IMR-90 (cell line): ENCODE measurements at regions not wholly inside any gene's neighbourhood (a gene's known extent, or its start where the extent isn't known, plus 50 kb on each side); places are given as distances from the start of the nearest gene placed in this dataset.

Experiments used
- ATAC-seq: fragments of 200-7000 bp; cut with Tn5 transposase; 2 replicates; pipeline ENCODE4 v1.9.1; 2020; ENCODE audit warnings: low read depth, mild to moderate bottlenecking, moderate library complexity
- BruUV-seq: library from RNA; stranded (reverse); fragments of 400-500 nt; replicated peaks from 2 replicates; lab custom pipeline; 2021; lab: Mats Ljungman, UMichigan
- CTCF ChIA-PET: fragments of 300-600 bp; formaldehyde crosslinking; extraction: SDS; loops from one replicate; lab custom pipeline; 2021; ENCODE audit warnings: antibody characterized with exemption; lab: Yijun Ruan, JAX
- POLR2A ChIA-PET: fragments of 300-600 bp; sonication (Branson Sonifier 250); formaldehyde crosslinking; loops from one replicate; lab custom pipeline; 2022; ENCODE audit warnings: antibody characterized with exemption; ENCODE audit not compliant: unreplicated experiment; lab: Charles Lee
- DNase-seq: peaks from one replicate; pipeline ENCODE4 v3.0.0; 2013
- H2AFZ ChIP-seq: replicated peaks from 2 replicates; pipeline ENCODE3; 2013; ENCODE audit warnings: low read length, mild to moderate bottlenecking; ENCODE audit not compliant: poor library complexity
- H2AK5ac ChIP-seq: 2 replicates; pipeline ENCODE4 v1.6.1; 2013; ENCODE audit warnings: low read depth, low read length, inconsistent platforms
- H2AK9ac ChIP-seq: replicated peaks from 2 replicates; pipeline ENCODE3; 2013; ENCODE audit warnings: mild to moderate bottlenecking, low read depth, low read length, moderate library complexity; ENCODE audit not compliant: poor library complexity
- H2BK120ac ChIP-seq: 2 replicates; pipeline ENCODE4 v1.6.1; 2013; ENCODE audit warnings: low read depth, low read length, inconsistent platforms
- H2BK15ac ChIP-seq: 3 replicates; pipeline ENCODE4 v1.6.1; 2013; ENCODE audit warnings: low read depth, low read length, inconsistent platforms
- H2BK20ac ChIP-seq: 2 replicates; pipeline ENCODE4 v1.6.1; 2013; ENCODE audit warnings: low read depth, mild to moderate bottlenecking, inconsistent platforms, low read length, moderate library complexity
- H2BK5ac ChIP-seq: 2 replicates; pipeline ENCODE4 v1.6.1; 2013; ENCODE audit warnings: mild to moderate bottlenecking, low read depth, low read length, inconsistent platforms; ENCODE audit not compliant: poor library complexity, severe bottlenecking
- H3K14ac ChIP-seq: replicated peaks from 2 replicates; pipeline ENCODE4 v1.6.1; 2013; ENCODE audit warnings: low read depth, low read length, inconsistent platforms
- H3K18ac ChIP-seq: 2 replicates; pipeline ENCODE4 v1.6.1; 2013; ENCODE audit warnings: low read depth, low read length, control low read depth
- H3K23ac ChIP-seq: 2 replicates; pipeline ENCODE4 v1.6.1; 2013; ENCODE audit warnings: low read depth, low read length, inconsistent platforms
- H3K27ac ChIP-seq: 2 replicates; pipeline ENCODE4 v1.5.1; 2013; ENCODE audit warnings: mild to moderate bottlenecking, control low read depth, low read length; ENCODE audit not compliant: insufficient read depth
- H3K27me3 ChIP-seq: 2 replicates; pipeline ENCODE4 v1.6.1; 2013; ENCODE audit warnings: low read length; ENCODE audit not compliant: control insufficient read depth, insufficient read depth
- H3K36me3 ChIP-seq: 2 replicates; pipeline ENCODE4 v1.6.1; 2013; ENCODE audit warnings: low read length, mixed read lengths; ENCODE audit not compliant: control insufficient read depth, insufficient read depth
- H3K4ac ChIP-seq: 2 replicates; pipeline ENCODE4 v1.6.1; 2013; ENCODE audit warnings: low read depth, low read length, inconsistent platforms
- H3K4me1 ChIP-seq: 2 replicates; pipeline ENCODE4 v1.6.1; 2013; ENCODE audit warnings: low read length, mixed read lengths; ENCODE audit not compliant: control insufficient read depth, insufficient read depth
- H3K4me2 ChIP-seq: 2 replicates; pipeline ENCODE4 v1.6.1; 2013; ENCODE audit warnings: low read depth, mild to moderate bottlenecking, control low read depth, low read length, moderate library complexity
- H3K4me3 ChIP-seq: 2 replicates; pipeline ENCODE4 v1.5.1; 2013; ENCODE audit warnings: low read depth, mild to moderate bottlenecking, control low read depth, low read length, moderate library complexity; ENCODE audit not compliant: insufficient read depth
- H3K56ac ChIP-seq: 2 replicates; pipeline ENCODE4 v1.6.1; 2013; ENCODE audit warnings: low read length, inconsistent platforms; ENCODE audit not compliant: insufficient read depth; ENCODE audit errors: extremely low read depth
- H3K79me1 ChIP-seq, 2 experiments: 2 replicates each; pipeline ENCODE4 v1.6.1; 2013; ENCODE audit warnings: low read length in 2 of 2, inconsistent platforms in 1 of 2, low read depth in 1 of 2
- H3K9ac ChIP-seq: 2 replicates; pipeline ENCODE4 v1.6.1; 2013; ENCODE audit warnings: low read depth, low read length, control low read depth
- H3K9me1 ChIP-seq: 2 replicates; pipeline ENCODE4 v1.6.1; 2013; ENCODE audit warnings: low read length, inconsistent platforms; ENCODE audit not compliant: insufficient read depth
- H3K9me3 ChIP-seq: 2 replicates; pipeline ENCODE4 v1.6.1; 2013; ENCODE audit warnings: low read length; ENCODE audit not compliant: control insufficient read depth, insufficient read depth
- H4K20me1 ChIP-seq: 2 replicates; pipeline ENCODE4 v1.6.1; 2013; ENCODE audit warnings: low read length, inconsistent platforms; ENCODE audit not compliant: insufficient read depth
- H4K5ac ChIP-seq: 2 replicates; pipeline ENCODE4 v1.6.1; 2013; ENCODE audit warnings: mild to moderate bottlenecking, low read depth, low read length, control low read depth
- H4K8ac ChIP-seq, 2 experiments: 2 replicates each; pipeline ENCODE4 v1.6.1; 2013; ENCODE audit warnings: low read depth in 2 of 2, low read length in 2 of 2, control low read depth in 1 of 2, inconsistent platforms in 1 of 2
- H4K91ac ChIP-seq: 2 replicates; pipeline ENCODE4 v1.6.1; 2013; ENCODE audit warnings: low read depth, low read length, inconsistent platforms; ENCODE audit not compliant: insufficient read depth
- BHLHE40 ChIP-seq: fragments of 150-350 bp; IDR thresholded peaks from 2 replicates; pipeline ENCODE4 v1.6.1; 2016; ENCODE audit warnings: mild to moderate bottlenecking, low read depth, low read length
- CEBPB ChIP-seq: IDR thresholded peaks from 2 replicates; pipeline ENCODE4 v1.6.1; 2012; ENCODE audit warnings: low read depth, low read length, improper control_type of control experiment
- MAFK ChIP-seq: IDR thresholded peaks from 2 replicates; pipeline ENCODE4 v1.6.1; 2012; ENCODE audit warnings: low read depth, low read length, improper control_type of control experiment
- RCOR1 ChIP-seq: IDR thresholded peaks from 2 replicates; pipeline ENCODE4 v1.6.1; 2012; ENCODE audit warnings: mild to moderate bottlenecking, low read length, improper control_type of control experiment; ENCODE audit not compliant: insufficient replicate concordance
- WGBS, 2 experiments: methylation state at CpG; one replicate each; pipeline versions ENCODE4 v1.1.5 to v1.1.7; 2013; ENCODE audit warnings: missing lambda C conversion rate in 2 of 2; ENCODE audit not compliant: insufficient read length in 1 of 2; ENCODE audit errors: extremely low coverage in 2 of 2; 5-methylcytosine and 5-hydroxymethylcytosine counted together
- dilution Hi-C: fragments of 300-500 bp; cut with HindIII; formaldehyde crosslinking; loops from one replicate; pipeline ENCODE4 v1.14.3; 2018; ENCODE audit warnings: low sequenced_read_pairs; ENCODE audit not compliant: unreplicated experiment
- in situ Hi-C: fragments of 300-500 bp; cut with MboI; formaldehyde crosslinking; loops from 3 replicates; pipeline ENCODE4 v1.14.3; 2019; ENCODE audit warnings: low sequenced_read_pairs, inconsistent platforms, mixed read lengths
- intact Hi-C: fragments of 100-400 bp; cut with micrococcal nuclease; formaldehyde crosslinking; loops from 2 replicates; pipeline ENCODE4 v1.10.0; 2022

GRCh38 chr1:101109791-101110190, 84.2 kb upstream of the DPH5 start:
- Histone ChIP-seq H2BK15ac (no peak overlapping the region), H2BK5ac (no peak overlapping the region), H4K5ac (no peak overlapping the region), H3K56ac (no peak overlapping the region), H3K9me3 (no peaks in the 10 kb centered on the region), H2BK120ac (no peak overlapping the region), H3K4me1 (no peaks in the 10 kb centered on the region), H4K20me1 (no peaks in the 10 kb centered on the region), H4K8ac (no peak overlapping the region), H3K9me1 (no peaks in the 10 kb centered on the region), H2AFZ (no peak overlapping the region), H3K27me3 (no peaks in the 10 kb centered on the region; the same call in 1 of the 2 replicates), H3K36me3 (no peaks in the 10 kb centered on the region), H3K79me1 (no peaks in the 10 kb centered on the region), H4K91ac (no peak overlapping the region), H2AK5ac (no peak overlapping the region), H3K14ac (no peak overlapping the region), H3K9ac (no peak overlapping the region), H3K4ac (no peak overlapping the region), H2BK20ac (no peak overlapping the region), H3K4me2 (no peak overlapping the region), H3K27ac (no peak overlapping the region), H2AK9ac (no peak overlapping the region), H3K18ac (no peak overlapping the region), H3K4me3 (no peak overlapping the region), H3K23ac (no peak overlapping the region)
- TF ChIP-seq MAFK = peak; percentile 38; the same call in 1 of the 2 replicates
- TF ChIP-seq RCOR1 = no peak
- TF ChIP-seq CEBPB = no peak
- no peak for TF ChIP-seq BHLHE40
- ATAC-seq (no peak), DNase-seq (no peak)
- intact Hi-C loops (no loop called here), in situ Hi-C loops (no loop called here), dilution Hi-C loops (no loop called here)
- BruUV-seq = no TSS peak
- WGBS, 2 experiments = no CpG with 5 or more reads among the region's 1 CpG
- ChIA-PET CTCF (no interaction called here), POLR2A (no interaction called here)
